HG03108 (cell line): ENCODE measurements at regions not wholly inside any gene's neighbourhood (a gene's known extent, or its start where the extent isn't known, plus 50 kb on each side); places are given as distances from the start of the nearest gene placed in this dataset.

Source experiments
- ATAC-seq: cut with Tn5 transposase; IDR thresholded peaks from one replicate; pipeline ENCODE4 v1.9.1; 2021; ENCODE audit warnings: moderate library complexity; ENCODE audit not compliant: unreplicated experiment

DNA sequence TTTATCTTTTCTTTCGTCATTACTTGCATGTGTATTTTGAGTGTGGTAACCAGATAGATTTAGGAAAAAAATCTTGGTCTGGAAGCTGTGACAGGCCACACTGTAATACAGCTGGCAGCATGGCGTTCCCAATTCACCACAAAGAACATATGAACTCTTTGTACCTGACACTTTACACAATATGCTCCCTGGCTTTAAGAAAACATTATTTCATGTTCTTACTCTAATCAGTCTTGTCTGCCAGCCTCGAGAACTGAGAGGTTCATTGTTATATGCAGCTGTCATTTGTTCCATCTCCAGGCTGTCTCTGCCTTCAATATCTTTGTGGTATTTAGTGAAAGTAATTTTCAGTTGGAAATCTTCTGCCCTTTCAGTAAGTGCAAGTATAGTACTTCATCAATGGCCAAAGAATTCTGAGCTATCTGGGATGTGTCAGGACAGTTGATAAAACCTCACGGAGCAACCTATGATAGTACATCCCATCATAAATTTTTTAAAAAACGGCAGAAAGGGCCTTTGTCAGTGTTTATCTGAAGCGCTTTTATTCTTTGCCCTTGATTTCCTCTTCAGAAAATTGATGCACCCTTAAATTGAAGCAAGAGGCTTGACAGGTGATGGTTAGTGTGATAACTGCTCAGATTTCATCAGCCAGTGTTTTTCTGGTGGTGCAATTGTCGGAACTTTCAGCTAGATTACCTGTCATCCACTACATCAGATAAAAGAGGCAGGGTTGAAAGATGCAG is 146.3 kb upstream of the SP8 start:
- no peak for ATAC-seq

DNA sequence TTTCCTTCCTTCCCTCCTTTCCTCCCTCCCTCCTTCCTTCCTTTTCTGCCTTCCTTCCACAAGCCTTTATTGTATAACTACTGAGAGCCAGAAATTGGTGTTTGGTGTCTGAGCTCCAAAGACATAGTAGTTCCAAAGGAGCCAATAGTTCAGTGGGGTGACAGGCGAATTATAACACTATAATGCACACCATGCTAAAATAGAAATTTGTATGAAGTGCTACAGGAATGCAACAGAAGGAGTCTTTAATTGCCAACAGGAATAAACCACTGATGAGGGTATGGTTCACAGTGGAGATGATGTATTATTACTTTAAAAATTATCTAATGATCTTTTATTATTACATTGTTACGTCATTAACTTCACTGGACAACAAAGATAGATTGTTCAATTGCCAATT is 158.8 kb upstream of the SP8 start:
- ATAC-seq: no peak

DNA sequence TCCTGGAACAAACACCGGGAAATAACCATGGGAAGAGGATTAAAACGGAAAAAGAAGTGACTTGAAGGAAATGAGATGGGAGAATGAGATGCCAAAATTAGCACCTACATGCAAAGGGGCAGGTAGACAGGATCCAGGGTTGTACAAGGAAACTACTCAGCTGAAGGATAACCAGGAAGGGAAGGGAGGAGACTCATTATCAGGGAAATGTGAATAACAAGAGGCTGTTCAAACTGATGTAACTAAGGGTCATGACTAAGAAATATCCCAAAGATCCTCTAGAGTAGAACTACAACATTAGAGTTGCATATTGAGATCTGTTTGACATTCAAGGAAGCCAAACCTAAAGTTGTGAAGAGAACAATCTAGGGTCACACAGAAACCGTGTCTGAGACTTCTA is 166.2 kb upstream of the SP8 start:
- no peak for ATAC-seq

DNA sequence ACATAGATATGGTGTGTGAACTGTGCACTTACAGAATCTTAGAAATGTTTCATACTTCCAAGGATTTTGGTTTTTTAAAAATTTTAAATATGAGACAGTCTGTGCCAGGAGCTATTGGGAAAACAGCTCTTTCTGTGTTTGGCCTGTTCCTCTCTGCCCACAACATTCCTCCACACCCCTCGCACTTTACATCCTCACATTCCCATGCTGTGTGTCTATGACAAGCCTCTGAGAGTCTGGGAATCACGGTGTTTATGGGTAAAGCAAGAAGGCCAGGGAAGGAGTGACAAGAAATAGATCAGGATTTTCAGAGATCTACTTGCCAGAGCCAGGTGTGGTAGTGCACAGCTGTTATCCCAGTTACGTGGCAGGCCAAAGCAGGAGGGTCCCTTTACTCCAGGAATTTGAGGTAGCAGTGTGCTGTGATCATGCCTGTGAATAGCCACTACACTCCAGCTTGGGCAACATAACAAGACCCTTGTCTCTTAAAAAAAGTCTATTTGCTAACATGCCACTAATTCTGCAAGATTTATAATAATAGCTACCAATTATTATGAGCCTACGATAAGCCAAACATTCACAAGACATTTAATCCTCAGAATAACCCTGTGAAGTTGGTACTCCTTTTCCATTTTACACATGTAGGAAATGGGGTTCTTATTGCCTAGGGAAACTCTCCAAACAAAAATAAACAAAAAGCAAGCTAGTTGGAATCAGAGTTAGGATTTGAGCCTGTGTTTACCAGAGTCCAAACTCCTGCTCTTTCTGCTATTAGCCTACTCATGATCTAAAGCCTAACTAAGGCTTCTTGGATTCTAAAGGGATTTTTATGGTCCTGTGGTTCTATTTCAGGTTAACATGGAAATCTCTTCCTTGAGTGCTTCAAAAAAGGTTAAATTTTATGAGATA is 168.3 kb upstream of the SP8 start:
- no peak for ATAC-seq

DNA sequence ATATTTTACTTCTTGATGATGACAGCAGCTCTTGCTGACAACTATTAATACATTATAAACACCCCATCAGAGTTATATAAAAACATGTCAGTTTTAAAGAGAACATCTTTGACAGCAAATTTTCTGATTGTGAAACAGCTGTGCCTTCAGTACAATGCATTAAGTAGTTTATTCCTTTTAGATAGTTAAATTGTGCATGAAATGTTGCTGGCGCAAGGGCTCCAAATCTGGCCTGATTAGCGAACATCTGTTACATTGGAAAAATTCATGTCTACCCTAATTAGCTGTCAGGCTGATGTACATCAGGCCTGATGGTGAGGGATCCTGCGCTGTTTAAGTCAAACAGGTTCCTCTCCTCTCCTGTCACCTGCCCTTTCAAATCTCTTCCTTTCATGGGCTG is 171.9 kb upstream of the SP8 start:
- no peak for ATAC-seq

DNA sequence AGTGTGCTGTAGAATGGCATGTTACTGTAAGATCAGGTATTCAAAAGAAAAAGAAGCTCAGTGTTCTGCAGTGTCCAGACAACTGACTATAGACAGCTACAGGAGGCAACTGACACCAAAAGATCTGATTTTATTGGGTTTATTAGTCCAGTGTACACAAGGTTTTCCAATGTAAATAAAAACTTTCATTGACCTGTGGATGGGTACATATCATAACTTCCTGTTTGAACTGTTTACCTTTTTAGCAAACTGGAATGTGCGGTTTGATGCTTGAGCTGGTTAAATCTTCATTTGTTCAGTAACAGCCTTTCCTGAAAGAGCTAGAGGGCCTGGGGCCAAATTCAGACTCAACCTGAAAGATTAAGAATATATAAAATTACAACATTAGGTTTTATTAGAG is 172.6 kb upstream of the SP8 start:
- no peak for ATAC-seq

DNA sequence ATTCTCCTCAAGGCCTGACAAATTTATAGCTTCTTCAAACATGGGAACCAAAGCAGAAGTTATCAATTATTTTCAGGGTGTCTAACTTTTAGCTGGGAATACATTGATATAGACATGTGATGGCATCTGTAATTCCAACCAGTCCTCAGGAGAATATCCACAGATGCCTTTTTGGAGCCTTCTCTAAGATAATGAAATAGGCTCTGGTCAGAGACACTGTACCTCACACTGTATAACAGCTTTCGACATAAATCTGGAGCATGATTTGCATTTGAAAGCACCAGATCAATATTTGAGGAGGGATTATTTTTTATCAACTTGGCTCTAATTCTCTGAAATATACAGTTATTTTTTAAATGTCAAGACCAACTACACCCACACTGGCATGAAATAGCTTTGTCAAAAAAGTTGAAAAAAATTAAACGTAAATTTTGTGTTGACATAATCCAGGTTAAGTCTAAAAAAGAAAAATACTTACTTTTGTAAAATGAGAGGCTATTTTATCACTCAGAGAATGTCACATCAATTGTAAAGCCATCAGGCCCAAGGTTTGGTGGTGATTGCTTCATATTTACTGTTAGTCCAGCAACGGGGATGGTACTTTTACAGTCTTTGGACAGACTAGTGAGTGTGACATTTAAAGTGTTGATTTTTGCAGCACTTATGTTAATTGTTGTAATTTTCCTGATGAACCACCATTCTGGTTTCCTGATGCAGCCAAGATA is 177.0 kb upstream of the SP8 start:
- no peak for ATAC-seq

DNA sequence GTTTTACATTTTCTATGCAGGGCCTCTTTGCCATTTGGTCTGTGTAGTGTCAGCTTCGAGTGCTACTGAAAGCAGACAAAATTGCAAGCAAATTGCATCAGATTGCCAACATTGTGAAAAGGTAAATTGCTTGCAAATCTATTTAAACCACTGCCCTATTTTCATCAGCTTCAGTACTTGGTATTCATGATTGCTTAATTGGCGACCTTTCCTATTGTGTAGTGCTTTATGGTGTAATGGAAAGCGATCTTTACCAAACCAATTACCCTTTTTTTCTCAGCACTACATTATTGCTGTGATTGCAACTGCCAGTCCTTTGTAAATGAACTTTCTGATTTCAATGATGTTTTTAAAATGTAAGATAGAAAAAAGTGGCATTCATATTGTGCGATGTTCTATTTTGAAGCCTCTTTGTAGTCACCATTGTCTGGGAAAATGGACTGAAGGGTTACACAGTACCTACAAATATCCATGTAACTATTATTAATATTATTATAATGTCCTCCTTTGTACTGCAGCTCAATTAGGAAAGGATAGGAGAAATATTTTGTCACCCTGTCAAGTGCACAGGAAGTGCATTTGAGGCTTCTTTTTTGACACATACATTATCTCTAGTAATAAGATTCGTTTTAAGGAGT is 177.7 kb upstream of the SP8 start:
- no peak for ATAC-seq

DNA sequence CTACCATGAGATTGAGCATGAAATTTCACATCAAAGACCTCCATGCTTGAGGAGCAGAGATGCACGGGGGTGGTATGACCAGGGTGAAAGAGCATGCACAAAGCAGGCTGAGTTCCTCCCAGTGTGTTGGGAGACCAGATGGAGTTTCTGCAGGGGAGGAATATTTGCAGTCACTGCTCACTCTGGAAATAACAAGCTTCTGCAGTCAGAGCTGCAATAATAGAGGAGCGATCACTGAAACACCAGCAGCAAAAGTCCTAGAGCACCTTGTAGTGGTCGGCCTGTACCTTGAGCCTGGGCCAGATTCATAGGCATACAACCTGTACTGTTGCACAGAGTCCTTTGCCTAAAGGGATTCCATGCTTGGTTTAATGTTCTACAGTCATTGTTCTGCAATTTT is 184.5 kb upstream of the SP8 start:
- no peak for ATAC-seq

DNA sequence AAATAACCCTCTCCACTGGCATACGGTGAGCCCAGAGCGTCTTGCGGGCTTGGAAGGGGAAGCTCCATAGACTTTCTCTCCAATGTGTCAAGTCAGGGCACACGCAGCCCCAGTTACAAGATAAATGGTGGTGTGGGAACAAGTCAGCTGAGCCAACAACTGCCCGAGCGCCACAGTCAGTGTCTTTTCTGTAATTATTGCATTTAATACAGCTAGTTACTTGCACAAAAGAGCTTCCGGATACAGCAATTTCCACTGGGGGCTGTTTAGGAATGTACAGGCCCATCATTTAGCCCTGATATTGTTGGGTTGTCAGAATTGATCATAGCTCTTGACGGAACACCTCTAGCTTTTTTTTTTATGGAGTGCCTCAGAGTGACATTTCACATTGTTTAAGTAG is 193.5 kb upstream of the SP8 start:
- no peak for ATAC-seq

DNA sequence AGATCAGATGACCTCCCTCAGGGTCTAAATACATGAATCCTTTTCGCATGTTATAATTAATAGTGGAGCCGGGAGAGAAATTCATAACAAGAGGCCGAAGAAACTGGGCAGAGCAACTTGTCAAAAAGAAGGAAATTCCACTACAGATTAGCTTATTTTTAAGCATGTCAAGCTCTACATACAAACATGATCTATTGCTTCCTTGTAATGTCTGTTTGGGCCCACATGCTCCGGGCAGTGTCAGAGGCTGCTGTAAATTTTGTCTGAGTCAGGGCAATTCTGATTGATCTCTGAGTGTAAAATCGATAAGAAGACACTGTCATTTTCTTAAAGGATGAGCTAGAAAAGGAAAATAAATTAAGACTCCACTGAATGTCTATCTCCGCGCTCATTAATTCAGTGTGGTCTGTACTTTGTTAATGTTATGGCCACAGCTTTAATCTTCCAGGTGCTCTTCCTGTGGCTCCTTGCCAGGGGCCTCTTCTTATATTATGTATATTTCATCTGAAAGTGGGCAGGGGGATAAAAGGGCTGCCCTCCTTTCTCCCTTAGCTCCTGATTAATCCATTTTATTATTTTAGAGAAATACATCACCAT is 194.1 kb upstream of the SP8 start:
- no peak for ATAC-seq

DNA sequence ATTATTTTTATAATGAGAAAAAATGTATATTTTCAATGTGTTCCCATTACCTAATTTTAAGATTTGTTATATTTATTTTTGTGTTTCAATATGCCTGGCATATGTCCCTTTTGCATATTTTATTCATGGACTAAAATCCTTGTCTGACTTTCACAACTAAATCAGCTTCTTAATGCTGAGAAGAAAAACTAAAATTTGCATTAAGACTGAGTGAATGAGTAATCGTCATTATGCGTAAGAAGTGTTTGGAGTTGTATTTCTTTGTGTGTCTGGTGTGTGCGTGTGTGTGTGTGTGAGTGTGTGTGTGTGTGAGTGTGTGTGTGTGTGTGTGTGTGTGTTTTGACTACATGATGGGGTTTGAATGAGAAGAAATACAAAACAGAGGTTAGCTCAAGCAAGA is 201.7 kb upstream of the SP8 start:
- ATAC-seq: no peak

DNA sequence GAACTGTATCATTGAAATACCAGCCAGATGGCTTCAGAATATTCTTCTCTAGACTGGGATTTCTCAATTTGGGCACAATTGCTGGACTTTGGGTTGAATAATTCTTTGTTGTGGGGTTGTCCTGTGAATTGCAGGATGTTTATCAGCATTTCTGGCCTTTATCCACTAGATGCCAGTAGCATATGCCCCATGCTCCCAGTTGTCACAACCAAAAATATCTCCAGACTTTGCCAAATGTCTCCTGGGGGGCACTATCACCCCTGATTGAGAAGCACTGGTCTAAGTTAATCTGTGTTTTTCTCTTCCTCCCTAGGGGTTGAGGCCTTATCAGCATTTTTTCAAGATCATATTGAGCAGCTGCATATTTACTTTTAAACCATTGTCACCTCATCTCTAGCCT is 204.9 kb upstream of the SP8 start:
- no peak for ATAC-seq

DNA sequence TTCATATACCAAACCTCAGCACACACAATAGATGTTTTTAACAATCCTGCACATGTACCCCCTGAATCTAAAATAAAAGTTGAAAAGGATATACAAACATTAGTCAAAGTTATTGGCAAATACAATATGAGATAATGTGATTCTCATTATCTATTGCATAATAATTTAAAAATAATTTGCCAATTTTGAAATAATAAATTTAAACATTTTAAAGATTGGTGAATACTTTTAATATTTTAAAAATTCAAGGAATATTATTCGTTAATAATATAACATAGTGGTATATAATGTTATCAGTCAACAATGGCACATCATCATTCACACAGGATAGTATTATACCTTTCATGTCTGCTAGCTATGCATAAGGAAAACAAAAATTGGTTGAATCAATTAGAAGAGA is 207.0 kb upstream of the SP8 start:
- ATAC-seq: no peak

DNA sequence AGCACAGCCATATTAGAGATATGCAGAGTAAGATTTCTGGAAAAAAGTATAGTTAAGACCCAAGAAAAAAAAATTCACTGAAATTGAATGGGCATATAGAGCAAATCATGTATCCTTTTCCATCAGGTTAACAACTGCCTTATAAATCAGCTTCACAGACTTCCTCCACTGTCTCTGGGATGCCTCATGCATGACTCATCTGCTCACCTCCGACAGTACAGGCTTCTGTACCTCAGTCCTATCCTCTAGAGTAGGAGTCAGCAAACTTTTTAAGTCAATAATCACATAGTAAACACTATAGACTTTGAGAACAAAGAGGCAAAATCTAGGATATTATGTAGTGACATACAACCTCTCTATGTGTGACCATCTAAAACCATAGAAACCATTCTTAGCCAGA is 211.6 kb upstream of the SP8 start:
- ATAC-seq: no peak

DNA sequence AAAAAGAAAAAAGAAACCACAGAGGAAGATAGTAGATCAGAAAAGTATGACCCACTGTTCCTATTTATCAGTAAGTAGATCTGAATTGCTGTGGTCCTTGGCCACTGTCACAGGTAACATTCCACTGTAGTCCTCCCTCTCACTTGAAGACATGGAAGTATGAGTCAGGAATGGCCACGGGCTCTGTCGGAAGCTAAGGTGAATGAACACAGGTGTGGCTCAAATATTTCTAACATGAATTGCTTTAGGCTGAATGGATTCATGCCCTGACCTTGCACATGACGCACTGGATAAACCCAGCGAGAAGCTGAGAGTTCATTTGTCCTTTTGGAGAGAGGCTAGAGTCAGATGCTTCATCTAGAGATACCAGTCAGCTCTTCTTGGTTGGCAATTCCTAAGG is 224.5 kb upstream of the SP8 start:
- ATAC-seq: no peak

DNA sequence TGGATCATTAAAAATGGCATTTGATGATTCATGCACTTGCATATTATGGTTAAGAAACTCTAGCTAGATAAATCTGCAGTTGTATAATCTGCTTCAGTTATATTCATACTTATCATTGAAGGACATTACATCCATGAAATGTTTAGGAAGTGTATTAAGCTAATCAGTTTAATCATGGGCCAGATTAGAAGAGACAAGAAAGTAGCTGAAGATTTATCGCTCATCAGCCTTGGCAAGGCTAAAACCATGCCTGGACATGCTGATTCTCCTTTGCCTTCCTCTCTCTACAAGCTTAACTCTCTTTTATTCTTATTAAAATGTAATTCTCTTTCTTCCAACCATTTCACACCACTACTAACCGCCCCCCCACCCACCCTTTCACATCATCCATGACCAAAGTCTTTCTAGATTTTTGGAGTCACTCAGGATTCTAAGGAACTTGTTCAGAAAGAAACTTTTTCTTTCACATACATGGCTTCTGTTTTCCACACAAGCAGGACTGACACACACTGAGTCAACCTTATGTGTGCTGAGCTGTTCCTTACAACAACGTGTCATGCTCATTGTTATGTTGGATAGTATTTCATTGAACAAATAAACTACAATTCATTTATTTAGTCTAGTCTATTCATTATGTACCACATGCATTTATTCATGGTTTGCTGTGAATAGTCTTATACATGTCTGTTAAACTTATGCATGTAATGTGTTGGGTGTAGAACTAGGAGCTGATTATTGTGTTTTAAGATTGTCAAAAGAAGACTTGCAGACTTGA is 227.3 kb upstream of the SP8 start:
- ATAC-seq: no peak

DNA sequence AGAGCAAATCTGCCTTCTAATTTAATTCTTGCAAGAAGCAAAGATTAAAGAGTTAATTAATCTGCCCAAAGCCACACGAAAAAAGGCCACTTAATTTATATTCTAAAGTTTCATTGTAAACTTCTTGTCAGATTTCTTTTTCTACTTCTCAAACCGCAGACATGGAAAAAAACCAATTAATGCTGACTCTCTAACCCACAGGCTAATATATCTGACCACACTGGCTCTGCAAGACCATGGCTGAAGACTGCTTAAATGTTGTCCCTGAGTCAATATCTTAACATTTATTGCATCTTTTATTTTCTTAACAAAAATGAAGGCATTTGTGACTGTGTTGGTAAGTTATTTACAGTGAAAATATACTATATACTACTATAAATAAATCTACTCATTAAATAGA is 234.0 kb upstream of the SP8 start:
- no peak for ATAC-seq

DNA sequence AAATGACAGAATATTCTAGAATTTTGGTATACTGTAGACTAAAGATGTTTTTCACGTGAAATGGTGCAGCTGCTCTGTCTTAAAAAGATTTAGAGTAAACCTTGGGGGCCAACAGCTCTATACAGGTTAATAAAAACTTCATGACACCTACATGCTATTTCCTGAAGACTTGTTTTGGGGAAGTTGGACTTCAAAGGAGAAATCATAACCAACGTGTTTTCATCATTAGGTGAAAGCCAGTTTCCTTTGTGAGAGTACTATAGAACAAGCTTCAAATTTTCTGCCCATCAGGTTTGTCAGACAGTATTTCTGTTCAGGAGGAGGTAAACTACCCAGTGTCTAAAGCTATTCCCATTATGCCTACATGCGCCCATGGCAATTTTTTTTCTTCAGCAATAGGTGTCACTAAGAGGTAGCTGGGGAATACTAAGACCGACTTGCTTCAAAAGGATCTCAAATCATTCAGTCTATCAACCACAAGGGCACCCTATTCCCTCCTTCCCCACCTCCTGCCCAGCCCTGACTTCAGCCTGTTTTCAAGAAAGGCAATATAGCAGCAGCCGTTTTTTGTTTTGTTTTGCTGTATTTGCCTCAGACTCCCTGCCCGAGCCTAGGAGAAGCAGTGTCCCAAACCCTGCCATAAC is 237.3 kb upstream of the SP8 start:
- no peak for ATAC-seq

DNA sequence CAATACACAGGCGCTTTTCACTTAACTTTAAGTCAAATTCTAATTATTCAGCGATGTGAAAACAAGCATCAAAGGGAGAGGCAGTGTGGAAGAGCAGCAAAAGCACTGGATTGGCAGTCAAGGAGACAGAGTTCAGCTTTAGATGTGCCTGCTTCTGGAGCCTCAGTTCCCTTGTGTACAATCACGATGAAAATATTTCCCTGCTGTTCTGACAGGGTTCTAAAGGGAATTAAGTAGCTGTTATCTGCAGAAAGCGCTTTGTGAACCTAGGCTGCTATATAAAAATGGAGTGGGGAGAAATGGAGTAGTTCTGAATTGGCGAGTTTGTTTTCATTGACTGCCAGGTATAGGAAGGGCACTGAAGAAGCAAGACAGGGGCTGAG is 237.8 kb upstream of the SP8 start:
- ATAC-seq: no peak
